Mesendoderm (in vitro differentiated cells): ENCODE measurements at regions not wholly inside any gene's neighbourhood (a gene's known extent, or its start where the extent isn't known, plus 50 kb on each side); places are given as distances from the start of the nearest gene placed in this dataset.

ENCODE experiments used
- DNase-seq: peaks from one replicate; pipeline ENCODE4 v3.0.0; 2013
- H2AK5ac ChIP-seq: 2 replicates; pipeline ENCODE4 v1.6.1; 2013; ENCODE audit warnings: low read length, inconsistent platforms
- H2BK120ac ChIP-seq: 2 replicates; pipeline ENCODE4 v1.6.1; 2013; ENCODE audit warnings: low read depth, mild to moderate bottlenecking, low read length, moderate library complexity, mixed read lengths
- H2BK15ac ChIP-seq: replicated peaks from 2 replicates; pipeline ENCODE4 v1.6.1; 2013; ENCODE audit warnings: low read depth, mild to moderate bottlenecking, moderate library complexity
- H2BK5ac ChIP-seq: 2 replicates; pipeline ENCODE4 v1.6.1; 2013; ENCODE audit warnings: low read length, inconsistent platforms
- H3K18ac ChIP-seq: 2 replicates; pipeline ENCODE4 v1.6.1; 2013; ENCODE audit warnings: mild to moderate bottlenecking, low read length, mixed read lengths
- H3K23ac ChIP-seq: one replicate; pipeline ENCODE4 v1.6.1; 2013; ENCODE audit warnings: low read length
- H3K27ac ChIP-seq: 2 replicates; pipeline ENCODE4 v1.5.1; 2013; ENCODE audit warnings: low read depth, mild to moderate bottlenecking, inconsistent platforms, low read length, moderate library complexity
- H3K27me3 ChIP-seq: 2 replicates; pipeline ENCODE4 v1.6.1; 2013; ENCODE audit warnings: low read length, control low read depth, mild to moderate bottlenecking, inconsistent platforms; ENCODE audit not compliant: insufficient read depth, poor library complexity
- H3K36me3 ChIP-seq: 2 replicates; pipeline ENCODE4 v1.6.1; 2013; ENCODE audit warnings: low read length, inconsistent platforms; ENCODE audit not compliant: control insufficient read depth, insufficient read depth
- H3K4ac ChIP-seq: one replicate; pipeline ENCODE4 v1.6.1; 2013; ENCODE audit warnings: low read depth, mild to moderate bottlenecking, low read length, moderate library complexity
- H3K4me1 ChIP-seq: 2 replicates; pipeline ENCODE4 v1.6.1; 2013; ENCODE audit warnings: low read depth, low read length, inconsistent platforms; ENCODE audit not compliant: control insufficient read depth
- H3K4me2 ChIP-seq: 2 replicates; pipeline ENCODE4 v1.6.1; 2013; ENCODE audit warnings: low read length
- H3K4me3 ChIP-seq: 2 replicates; pipeline ENCODE4 v1.5.1; 2013; ENCODE audit warnings: mild to moderate bottlenecking, low read length
- H3K56ac ChIP-seq: one replicate; pipeline ENCODE4 v1.6.1; 2013; ENCODE audit warnings: low read length
- H3K79me1 ChIP-seq: 2 replicates; pipeline ENCODE4 v1.6.1; 2013; ENCODE audit warnings: low read length, inconsistent platforms
- H3K79me2 ChIP-seq: 2 replicates; pipeline ENCODE4 v1.6.1; 2013; ENCODE audit warnings: mild to moderate bottlenecking, low read length; ENCODE audit not compliant: control insufficient read depth, insufficient read depth
- H3K9ac ChIP-seq: 2 replicates; pipeline ENCODE4 v1.6.1; 2013; ENCODE audit warnings: low read length, inconsistent platforms
- H4K5ac ChIP-seq: one replicate; pipeline ENCODE4 v1.6.1; 2013; ENCODE audit warnings: low read length
- H4K8ac ChIP-seq: one replicate; pipeline ENCODE4 v1.6.1; 2013; ENCODE audit warnings: low read depth, mild to moderate bottlenecking, control low read depth, low read length, moderate library complexity
- WGBS: extraction: QIAGEN DNeasy Blood & Tissue Kit; methylation state at CpG from one replicate; pipeline ENCODE4 v1.1.7; 2013; ENCODE audit warnings: low lambda C conversion rate, missing lambda C conversion rate; ENCODE audit not compliant: insufficient coverage; ENCODE audit errors: extremely low coverage; 5-methylcytosine and 5-hydroxymethylcytosine counted together

- H3K9ac ChIP-seq, result no peak overlapping the region
- H3K4ac ChIP-seq, result no peak overlapping the region
- no CpG with 5 or more reads among the region's 1 CpG for WGBS
- H3K79me1 ChIP-seq, result no peaks in the 10 kb centered on the region
- H3K79me2 ChIP-seq, result no peaks in the 10 kb centered on the region
- H4K5ac ChIP-seq, result no peak overlapping the region
- no peak overlapping the region for H2BK15ac ChIP-seq
- no peak overlapping the region for H3K23ac ChIP-seq
- no peak overlapping the region for H2BK5ac ChIP-seq
- no peak for DNase-seq
- no peak overlapping the region for H4K8ac ChIP-seq
- H3K36me3 ChIP-seq, result no peaks in the 10 kb centered on the region
- no peak overlapping the region for H3K4me3 ChIP-seq
- no peak overlapping the region for H3K27ac ChIP-seq
- H3K4me2 ChIP-seq, result no peak overlapping the region
- no peak overlapping the region for H3K56ac ChIP-seq
- H3K18ac ChIP-seq, result no peak overlapping the region
- no peaks in the 10 kb centered on the region for H3K4me1 ChIP-seq
- H2BK120ac ChIP-seq, result no peak overlapping the region
- no peaks in the 10 kb centered on the region for H3K27me3 ChIP-seq
- H2AK5ac ChIP-seq, result no peak overlapping the region
Observed at GRCh38 chr2:228533156-228533555, 351.7 kb upstream of the SPHKAP start.

GRCh38 chr2:228532233-228532632, 350.7 kb upstream of the SPHKAP start:
- no peaks in the 10 kb centered on the region for H3K79me1 ChIP-seq
- no peak overlapping the region for H2BK5ac ChIP-seq
- H3K18ac ChIP-seq, result no peak overlapping the region
- H3K36me3 ChIP-seq, result no peaks in the 10 kb centered on the region
- H3K4me3 ChIP-seq, result no peak overlapping the region
- no peak overlapping the region for H2AK5ac ChIP-seq
- H3K4me1 ChIP-seq, result no peaks in the 10 kb centered on the region
- no peak for DNase-seq
- no peak overlapping the region for H3K4ac ChIP-seq
- no peak overlapping the region for H3K56ac ChIP-seq
- H3K4me2 ChIP-seq, result no peak overlapping the region
- no peak overlapping the region for H4K8ac ChIP-seq
- no peak overlapping the region for H2BK15ac ChIP-seq
- no CpG with 5 or more reads among the region's 1 CpG for WGBS
- H3K9ac ChIP-seq, result no peak overlapping the region
- no peaks in the 10 kb centered on the region for H3K27me3 ChIP-seq
- H3K23ac ChIP-seq, result no peak overlapping the region
- no peaks in the 10 kb centered on the region for H3K79me2 ChIP-seq
- H4K5ac ChIP-seq, result no peak overlapping the region
- no peak overlapping the region for H3K27ac ChIP-seq
- H2BK120ac ChIP-seq, result no peak overlapping the region

DNA sequence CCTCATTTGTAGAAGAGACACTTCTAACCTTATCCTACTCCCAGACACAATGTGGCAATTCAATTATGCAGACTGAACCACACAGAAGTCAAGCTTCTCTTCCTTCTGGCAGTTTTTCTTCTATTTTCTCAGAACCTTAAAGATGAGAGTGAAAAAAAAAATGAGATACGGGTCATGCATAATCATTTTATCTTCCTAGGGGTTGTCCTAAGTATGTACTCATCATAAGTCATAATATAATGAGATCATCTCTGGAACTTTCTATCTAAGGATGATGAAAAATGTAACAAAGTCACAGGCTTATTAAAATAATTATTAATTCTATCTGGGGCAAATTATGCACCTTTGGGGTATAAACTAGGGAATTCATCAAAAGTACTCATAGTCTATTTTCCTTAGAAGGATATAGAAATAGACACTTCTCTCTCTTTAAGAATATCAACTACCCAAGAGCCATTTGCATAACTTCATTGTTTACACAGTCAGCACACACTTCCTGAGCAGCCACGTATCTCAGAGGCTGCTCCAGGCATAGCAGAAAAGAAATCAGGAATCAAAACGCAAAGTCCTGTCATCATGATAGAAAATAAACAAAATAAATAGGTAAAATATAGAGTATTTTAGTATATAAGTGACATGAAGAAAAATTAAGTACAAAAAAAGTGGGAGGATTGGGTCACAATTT, 345.9 kb upstream of the SPHKAP start:
- Histone ChIP-seq H3K79me2 (no peaks in the 10 kb centered on the region), H2BK15ac (no peak overlapping the region), H3K4me1 (no peaks in the 10 kb centered on the region), H3K56ac (no peak overlapping the region), H2AK5ac (no peak overlapping the region), H2BK120ac (no peak overlapping the region), H4K8ac (no peak overlapping the region), H3K4me3 (no peak overlapping the region), H3K27ac (no peak overlapping the region), H3K4ac (no peak overlapping the region), H3K18ac (no peak overlapping the region), H3K4me2 (no peak overlapping the region), H3K27me3 (no peaks in the 10 kb centered on the region), H3K23ac (no peak overlapping the region), H2BK5ac (no peak overlapping the region), H4K5ac (no peak overlapping the region), H3K36me3 (no peaks in the 10 kb centered on the region), H3K79me1 (no peaks in the 10 kb centered on the region), H3K9ac (no peak overlapping the region)
- WGBS, result no CpG with 5 or more reads among the region's 3 CpGs
- no peak for DNase-seq

- no CpG with 5 or more reads among the region's 1 CpG for WGBS
- H2BK15ac ChIP-seq, result no peak overlapping the region
Observed at GRCh38 chr2:228526687-228527086, 345.2 kb upstream of the SPHKAP start.

GRCh38 chr2:228522977-228523376, 341.5 kb upstream of the SPHKAP start:
- no peak overlapping the region for H3K4me3 ChIP-seq
- H2BK120ac ChIP-seq, result no peak overlapping the region
- no peak overlapping the region for H3K4ac ChIP-seq
- no peaks in the 10 kb centered on the region for H3K27me3 ChIP-seq
- DNase-seq, result no peak
- H4K8ac ChIP-seq, result no peak overlapping the region
- H2AK5ac ChIP-seq, result no peak overlapping the region
- no peak overlapping the region for H3K23ac ChIP-seq
- H3K27ac ChIP-seq, result no peak overlapping the region
- H4K5ac ChIP-seq, result no peak overlapping the region
- H3K79me1 ChIP-seq, result no peaks in the 10 kb centered on the region
- no peak overlapping the region for H2BK5ac ChIP-seq
- no peaks in the 10 kb centered on the region for H3K4me1 ChIP-seq
- no peak overlapping the region for H3K18ac ChIP-seq
- no peak overlapping the region for H3K4me2 ChIP-seq
- no CpG with 5 or more reads among the region's 3 CpGs for WGBS
- no peak overlapping the region for H2BK15ac ChIP-seq
- H3K9ac ChIP-seq, result no peak overlapping the region
- H3K56ac ChIP-seq, result no peak overlapping the region
- no peaks in the 10 kb centered on the region for H3K36me3 ChIP-seq
- H3K79me2 ChIP-seq, result no peaks in the 10 kb centered on the region

More at GRCh38 chr2:228526687-228527086, 345.2 kb upstream of the SPHKAP start:
- Histone ChIP-seq H2AK5ac (no peak overlapping the region), H3K36me3 (no peaks in the 10 kb centered on the region), H3K4me1 (no peaks in the 10 kb centered on the region), H3K4ac (no peak overlapping the region), H4K8ac (no peak overlapping the region), H3K56ac (no peak overlapping the region), H3K27me3 (no peaks in the 10 kb centered on the region), H3K79me1 (no peaks in the 10 kb centered on the region), H4K5ac (no peak overlapping the region), H3K79me2 (no peaks in the 10 kb centered on the region), H3K23ac (no peak overlapping the region), H3K27ac (no peak overlapping the region), H3K9ac (no peak overlapping the region), H3K4me2 (no peak overlapping the region), H2BK5ac (no peak overlapping the region), H3K18ac (no peak overlapping the region), H2BK120ac (no peak overlapping the region), H3K4me3 (no peak overlapping the region)
- DNase-seq, result no peak

DNA sequence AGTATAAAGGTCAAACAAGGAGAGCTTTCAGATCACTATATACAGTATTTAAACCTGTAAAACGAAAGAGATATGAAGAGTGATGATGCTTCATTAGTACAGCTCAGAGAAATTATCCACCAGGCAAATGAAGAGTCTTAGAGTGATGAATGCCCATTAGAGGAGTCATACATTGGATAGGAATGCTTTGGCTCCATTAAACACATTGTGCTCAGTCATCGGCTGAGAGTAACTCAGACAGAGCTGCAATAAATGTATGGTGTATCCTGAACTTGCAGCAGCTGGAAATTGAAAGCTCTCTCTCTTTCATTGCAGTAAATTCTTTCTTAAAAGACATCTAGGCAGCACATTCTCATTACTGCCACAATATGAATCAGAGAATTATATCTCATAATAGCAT, 340.8 kb upstream of the SPHKAP start:
- Histone ChIP-seq H3K4me3 (no peak overlapping the region), H4K8ac (no peak overlapping the region), H3K27ac (no peak overlapping the region), H3K4me1 (no peaks in the 10 kb centered on the region), H3K23ac (no peak overlapping the region), H3K56ac (no peak overlapping the region), H3K9ac (no peak overlapping the region), H3K4me2 (no peak overlapping the region), H3K79me1 (no peaks in the 10 kb centered on the region), H3K18ac (no peak overlapping the region), H4K5ac (no peak overlapping the region), H2BK5ac (no peak overlapping the region), H3K4ac (no peak overlapping the region), H2AK5ac (no peak overlapping the region), H3K79me2 (no peaks in the 10 kb centered on the region), H3K27me3 (no peaks in the 10 kb centered on the region), H2BK15ac (no peak overlapping the region), H3K36me3 (no peaks in the 10 kb centered on the region), H2BK120ac (no peak overlapping the region)
- no CpG with 5 or more reads among the region's 2 CpGs for WGBS
- no peak for DNase-seq
